Stomach (tissue), 8 donors: ENCODE measurements at regions not wholly inside any gene's neighbourhood (a gene's known extent, or its start where the extent isn't known, plus 50 kb on each side); places are given as distances from the start of the nearest gene placed in this dataset.

ENCODE experiments used
- DNase-seq, 2 donors: peaks; one replicate each; pipeline versions ENCODE4 v3.0.0 to v3.0.0-alpha.2; 2013 to 2019
- H3K27ac ChIP-seq, 5 donors: fragments of 200-600 bp in 4 of 5; sonication (generic) in 4 of 5; one replicate each; pipeline ENCODE4 v1.5.1; 2013 to 2019; ENCODE audit warnings: mild to moderate bottlenecking in 1 of 5, moderate library complexity in 1 of 5
- H3K27me3 ChIP-seq, 3 donors: fragments of 200-600 bp; sonication (generic); one replicate each; pipeline ENCODE4 v1.5.1; 2017 to 2019; ENCODE audit warnings: mixed run types in 1 of 3
- H3K36me3 ChIP-seq, 4 donors: fragments of 200-600 bp; sonication (generic); 1 replicate in 3 of 4; 2 replicates in 1 of 4; pipeline ENCODE4 v1.5.1; 2016 to 2019
- H3K4me1 ChIP-seq, 4 donors: fragments of 200-600 bp; sonication (generic); one replicate each; pipeline ENCODE4 v1.5.1; 2016 to 2019
- H3K4me3 ChIP-seq, 4 donors: fragments of 200-600 bp; sonication (generic) in 3 of 4; one replicate each; pipeline ENCODE4 v1.5.1; 2016 to 2019; ENCODE audit warnings: mild to moderate bottlenecking in 1 of 4
- H3K9me3 ChIP-seq, 4 donors: fragments of 200-600 bp; sonication (generic); one replicate each; pipeline ENCODE4 v1.5.1; 2016 to 2019
- CTCF ChIP-seq, 7 experiments: fragments of 450-650 bp in 4 of 7; fragments of 200-600 bp in 3 of 7; sonication (generic) in 3 of 7; IDR thresholded peaks; one replicate each; pipeline ENCODE4 v1.5.1; 2016 to 2019; ENCODE audit warnings: antibody characterized with exemption in 7 of 7, control low read depth in 2 of 7, mild to moderate bottlenecking in 1 of 7
- EP300 ChIP-seq: sonication (generic); formaldehyde crosslinking; IDR thresholded peaks from one replicate; pipeline ENCODE4 v1.6.1; 2017; ENCODE audit warnings: antibody characterized with exemption
- POLR2A ChIP-seq, 4 donors: fragments of 450-650 bp; IDR thresholded peaks; one replicate each; pipeline ENCODE4 v1.6.1; 2016; ENCODE audit warnings: antibody characterized with exemption in 4 of 4, control low read depth in 2 of 4, mild to moderate bottlenecking in 1 of 4, moderate library complexity in 1 of 4
- POLR2AphosphoS5 ChIP-seq, 3 donors: sonication (generic); formaldehyde crosslinking; IDR thresholded peaks; one replicate each; pipeline ENCODE4 v1.6.1; 2016; ENCODE audit warnings: antibody characterized with exemption in 3 of 3
- WGBS, 5 donors: extraction: QIAGEN DNeasy Blood & Tissue Kit in 3 of 5; methylation state at CpG; one replicate each; pipeline versions ENCODE4 v1.1.5 to v1.1.7; 2013 to 2018; 5-methylcytosine and 5-hydroxymethylcytosine counted together
- intact Hi-C: fragments of 100-400 bp; cut with DNase I; formaldehyde crosslinking; loops from one replicate; pipeline ENCODE4 v1.15.1; 2023; ENCODE audit warnings: low total_unique reads
- donor health status: healthy with polysubstance abuse.
- donor health status: Bipolar disorder and iron deficiency.
- donor health status: healthy.

GRCh38 chr17:36867716-36868341 lies 69.4 kb upstream of the LHX1 start:
- peaks cover 0 to 9% (median 2%) of the 10 kb centered on the region in 4 donors for H3K9me3 ChIP-seq
- TF ChIP-seq POLR2AphosphoS5 (IDR thresholded peaks at IDR 0.05) (no peak), POLR2A (IDR thresholded peaks at IDR 0.05) (no peak), CTCF (IDR thresholded peaks at IDR 0.05) (no peak), EP300 (no peak)
- intact Hi-C loops = no loop called here
- H3K4me1 ChIP-seq = no peaks in the 10 kb centered on the region
- peaks cover 0 to 70% (median 0%) of the 10 kb centered on the region in 3 donors for H3K27me3 ChIP-seq
- H3K27ac ChIP-seq = no peak overlapping the region
- H3K4me3 ChIP-seq = no peak overlapping the region
- 72 to 80% (median 78%) methylated on average over 5 to 6 of the region's 6 CpGs for WGBS, 5 donors
- DNase-seq = no peak
- no peaks in the 10 kb centered on the region for H3K36me3 ChIP-seq

- H3K9me3 ChIP-seq = peaks cover 0 to 9% (median 2%) of the 10 kb centered on the region in 4 donors
- intact Hi-C loops = no loop called here
- no peaks in the 10 kb centered on the region for H3K4me1 ChIP-seq
- H3K36me3 ChIP-seq = no peaks in the 10 kb centered on the region
- no peak overlapping the region for H3K4me3 ChIP-seq
- TF ChIP-seq CTCF (IDR thresholded peaks at IDR 0.05) (no peak), POLR2AphosphoS5 (IDR thresholded peaks at IDR 0.05) (no peak), EP300 (no peak), POLR2A (IDR thresholded peaks at IDR 0.05) (no peak)
- DNase-seq = no peak
- WGBS, 5 donors = 68 to 74% (median 73%) methylated on average over 10 of the region's 10 CpGs
- H3K27me3 ChIP-seq = peaks cover 0 to 61% (median 0%) of the 10 kb centered on the region in 3 donors
- no peak overlapping the region for H3K27ac ChIP-seq
Observed at GRCh38 chr17:36868777-36869176, 68.5 kb upstream of the LHX1 start.

GRCh38 chr17:36869441-36869840 lies 67.8 kb upstream of the LHX1 start:
- intact Hi-C loops = no loop called here

More at GRCh38 chr17:36869441-36869840, 67.8 kb upstream of the LHX1 start:
- TF ChIP-seq EP300 (no peak), POLR2A (IDR thresholded peaks at IDR 0.05) (no peak), CTCF (IDR thresholded peaks at IDR 0.05) (no peak), POLR2AphosphoS5 (IDR thresholded peaks at IDR 0.05) (no peak)
- H3K4me3 ChIP-seq = no peak overlapping the region
- peaks cover 0 to 9% (median 2%) of the 10 kb centered on the region in 4 donors for H3K9me3 ChIP-seq
- H3K36me3 ChIP-seq = no peaks in the 10 kb centered on the region
- DNase-seq = no peak
- H3K27ac ChIP-seq = no peak overlapping the region
- peaks cover 0 to 54% (median 0%) of the 10 kb centered on the region in 3 donors for H3K27me3 ChIP-seq
- H3K4me1 ChIP-seq = no peaks in the 10 kb centered on the region
- WGBS, 5 donors = 67 to 79% (median 74%) methylated on average over 8 of the region's 8 CpGs
